ENCODE measurements at regions not wholly inside any gene's neighbourhood (a gene's known extent, or its start where the extent isn't known, plus 50 kb on each side); places are given as distances from the start of the nearest gene placed in this dataset.

DNA sequence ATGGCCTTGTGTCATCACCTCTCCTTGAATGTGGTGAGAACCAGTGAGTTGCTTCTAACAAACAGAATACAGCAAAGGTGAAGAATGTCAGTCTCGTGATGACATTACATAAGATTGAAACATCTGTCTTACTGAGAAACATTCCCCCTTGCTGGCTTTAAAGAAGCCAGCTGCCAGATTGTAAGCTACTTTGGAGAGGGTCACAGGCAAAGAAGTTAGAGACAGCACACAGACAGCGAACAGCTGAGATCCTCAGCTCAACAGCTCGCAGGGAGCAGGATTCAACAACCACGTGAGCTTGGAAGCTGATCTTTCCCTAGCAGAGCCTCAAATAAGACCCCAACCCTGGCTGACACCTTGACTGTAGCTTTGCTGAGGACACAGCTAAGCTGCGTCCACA is 367.9 kb downstream of the LIG4 start:
- no peak overlapping the region for H3K4me3 ChIP-seq
- TF ChIP-seq EP300 (IDR thresholded peaks at IDR 0.05) (no peak), POLR2AphosphoS5 (IDR thresholded peaks at IDR 0.05) (no peak), POLR2A (IDR thresholded peaks at IDR 0.05) (no peak), CTCF (IDR thresholded peaks at IDR 0.05) (no peak)
- H3K4me1 ChIP-seq: no peaks in the 10 kb centered on the region
- no peaks in the 10 kb centered on the region for H3K27me3 ChIP-seq
- no peaks in the 10 kb centered on the region for H3K36me3 ChIP-seq
- no peak overlapping the region for H3K27ac ChIP-seq
- DNase-seq: no peak
- intact Hi-C loops (cut with DNase I; ENCODE audit: low total_unique reads): no loop called here
- 45 to 63% (median 56%) methylated on average over 5 of the region's 5 CpGs for WGBS, 5 donors
- H3K9me3 ChIP-seq: no peaks in the 10 kb centered on the region

DNA sequence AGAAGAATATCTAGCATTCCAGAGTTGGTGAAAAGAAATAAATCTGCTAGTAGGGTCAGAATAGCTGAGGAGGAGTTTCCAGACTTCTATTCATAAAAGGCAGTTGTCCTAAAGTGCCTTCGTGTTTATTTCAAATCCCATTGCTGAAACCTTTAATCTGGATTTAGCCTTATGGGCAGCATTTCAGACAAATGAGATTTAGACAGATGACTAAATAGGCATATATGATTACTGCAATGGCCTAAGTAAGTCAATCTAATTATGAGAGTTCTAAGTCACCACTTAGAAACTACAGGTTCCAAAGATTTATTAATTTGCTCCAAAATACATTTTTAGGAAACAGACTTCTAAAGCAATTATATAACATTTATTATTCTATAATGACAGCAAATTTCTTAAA is 368.7 kb downstream of the LIG4 start:
- Histone ChIP-seq H3K27ac (no peak overlapping the region), H3K27me3 (no peaks in the 10 kb centered on the region), H3K4me1 (no peaks in the 10 kb centered on the region), H3K36me3 (no peaks in the 10 kb centered on the region), H3K9me3 (no peaks in the 10 kb centered on the region), H3K4me3 (no peak overlapping the region)
- WGBS, 5 donors: 57 to 79% (median 68%) methylated on average over 1 of the region's 1 CpG
- intact Hi-C loops (cut with DNase I; ENCODE audit: low total_unique reads): no loop called here
- no peak for TF ChIP-seq POLR2A (IDR thresholded peaks at IDR 0.05)
- no peak for TF ChIP-seq CTCF (IDR thresholded peaks at IDR 0.05)
- no peak for TF ChIP-seq POLR2AphosphoS5 (IDR thresholded peaks at IDR 0.05)
- TF ChIP-seq EP300 (IDR thresholded peaks at IDR 0.05): no peak
- no peak for DNase-seq

DNA sequence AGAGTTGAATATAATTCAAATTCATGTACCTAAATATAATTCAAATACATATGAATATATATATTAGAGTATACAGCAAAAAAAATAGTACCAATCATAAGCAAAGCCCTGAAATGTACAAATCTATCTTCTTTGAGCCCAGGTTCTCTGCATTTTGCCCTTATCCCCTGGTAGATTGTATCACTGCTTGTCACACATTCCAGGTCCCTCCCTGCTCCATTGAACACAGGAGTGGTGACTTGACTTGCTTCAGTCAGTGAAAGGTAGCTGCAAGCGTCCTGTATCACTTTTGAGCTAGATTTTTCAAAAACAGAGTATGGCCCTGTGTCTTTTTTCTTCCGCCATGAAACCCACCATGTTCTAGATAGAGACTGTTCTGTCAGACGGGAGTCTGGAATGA is 369.4 kb downstream of the LIG4 start:
- Histone ChIP-seq H3K27me3 (no peaks in the 10 kb centered on the region), H3K4me3 (no peak overlapping the region), H3K4me1 (no peaks in the 10 kb centered on the region), H3K9me3 (no peaks in the 10 kb centered on the region), H3K27ac (no peak overlapping the region), H3K36me3 (no peaks in the 10 kb centered on the region)
- intact Hi-C loops (cut with DNase I; ENCODE audit: low total_unique reads): no loop called here
- WGBS, 5 donors: 68 to 82% (median 72%) methylated on average over 3 of the region's 3 CpGs
- DNase-seq: no peak
- TF ChIP-seq POLR2AphosphoS5 (IDR thresholded peaks at IDR 0.05): no peak
- TF ChIP-seq POLR2A (IDR thresholded peaks at IDR 0.05): no peak
- TF ChIP-seq EP300 (IDR thresholded peaks at IDR 0.05): no peak
- no peak for TF ChIP-seq CTCF (IDR thresholded peaks at IDR 0.05)

DNA sequence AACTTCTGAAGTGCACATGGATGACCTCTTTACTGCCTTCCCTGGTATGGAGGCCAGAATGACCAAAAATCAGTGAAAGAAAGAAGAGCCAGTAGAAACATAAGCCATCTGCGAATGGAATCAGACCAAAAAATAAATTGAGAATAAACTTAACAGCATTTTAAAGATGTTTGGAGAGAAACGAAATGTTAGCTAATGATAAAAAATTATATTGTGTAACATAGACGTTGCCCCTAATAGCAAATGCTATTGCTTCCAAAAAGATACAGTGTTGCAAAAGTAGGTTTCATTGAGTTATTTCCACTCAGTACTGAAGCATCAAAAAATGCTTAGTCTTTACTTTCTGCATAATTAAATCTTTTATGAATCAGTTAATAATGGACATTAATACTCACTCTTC is 371.7 kb downstream of the LIG4 start:
- TF ChIP-seq POLR2A (IDR thresholded peaks at IDR 0.05): no peak
- TF ChIP-seq CTCF (IDR thresholded peaks at IDR 0.05): no peak
- TF ChIP-seq EP300 (IDR thresholded peaks at IDR 0.05): no peak
- no peak for TF ChIP-seq POLR2AphosphoS5 (IDR thresholded peaks at IDR 0.05)
- WGBS, 5 donors: 65 to 77% (median 70%) methylated on average over 3 of the region's 3 CpGs
- Histone ChIP-seq H3K4me3 (no peak overlapping the region), H3K4me1 (no peaks in the 10 kb centered on the region), H3K9me3 (no peaks in the 10 kb centered on the region), H3K27ac (no peak overlapping the region), H3K36me3 (no peaks in the 10 kb centered on the region), H3K27me3 (no peaks in the 10 kb centered on the region)
- intact Hi-C loops (cut with DNase I; ENCODE audit: low total_unique reads): no loop called here
- no peak for DNase-seq
